OCI-M1 (cell line): ENCODE measurements at regions not wholly inside any gene's neighbourhood (a gene's known extent, or its start where the extent isn't known, plus 50 kb on each side); places are given as distances from the start of the nearest gene placed in this dataset.
A peak's percentile ranks its signal among the peaks of the same experiment; 100 is the strongest.

ENCODE experiments used
- DNase-seq: peaks from one replicate; lab custom pipeline; 2025; lab: John Stamatoyannopoulos, UW

DNA sequence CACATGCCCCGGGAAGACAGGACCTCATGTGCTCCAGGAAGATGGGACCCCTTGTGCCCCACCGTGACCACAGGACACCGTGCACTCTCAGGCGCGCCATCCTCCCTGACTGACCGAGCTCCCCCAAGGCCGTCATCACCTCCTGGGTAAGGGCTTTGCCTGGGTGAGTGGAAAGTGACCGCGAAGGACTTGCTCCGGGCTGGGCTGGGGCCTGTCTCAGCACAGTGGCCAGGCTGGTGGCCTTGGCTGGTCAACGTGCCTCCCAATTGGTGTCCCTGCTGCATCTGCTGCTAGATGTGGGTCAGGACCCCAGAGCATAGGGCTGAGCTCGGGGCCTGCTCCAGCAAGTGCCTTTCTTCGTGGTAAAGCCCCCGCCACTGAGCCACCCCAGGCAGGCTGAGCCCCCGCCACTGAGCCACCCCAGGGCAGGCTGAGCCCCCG, 69.7 kb upstream of the CTDP1 start:
- no peak for DNase-seq

DNA sequence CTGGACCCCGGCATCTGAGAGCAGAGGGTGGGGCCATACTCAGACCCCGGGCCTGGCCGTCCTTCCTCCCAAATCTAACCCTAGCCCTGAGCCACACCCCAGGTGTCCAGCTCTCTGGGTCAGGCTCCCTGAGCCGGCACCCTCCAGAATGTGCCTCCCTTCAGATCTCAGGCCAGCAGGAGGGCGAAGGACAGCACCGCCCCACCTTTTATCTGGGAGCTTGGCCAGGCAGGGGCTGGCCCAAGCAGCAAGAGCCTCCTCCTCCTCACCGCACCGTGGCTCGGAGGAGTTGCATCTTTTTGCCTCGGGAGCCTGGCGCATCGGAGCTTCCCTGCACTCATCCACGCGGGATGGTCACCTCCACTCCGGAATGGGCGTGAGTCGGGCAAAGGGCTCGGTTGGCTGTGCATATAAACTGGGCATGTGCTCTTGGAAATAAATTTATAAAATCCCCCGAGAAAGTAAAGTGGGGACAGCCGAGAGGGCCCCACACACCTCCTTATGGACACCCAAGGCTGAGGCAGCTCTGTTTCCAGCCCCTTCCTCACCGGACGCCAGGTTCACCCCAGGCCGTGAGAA, 69.1 kb upstream of the CTDP1 start:
- no peak for DNase-seq

DNA sequence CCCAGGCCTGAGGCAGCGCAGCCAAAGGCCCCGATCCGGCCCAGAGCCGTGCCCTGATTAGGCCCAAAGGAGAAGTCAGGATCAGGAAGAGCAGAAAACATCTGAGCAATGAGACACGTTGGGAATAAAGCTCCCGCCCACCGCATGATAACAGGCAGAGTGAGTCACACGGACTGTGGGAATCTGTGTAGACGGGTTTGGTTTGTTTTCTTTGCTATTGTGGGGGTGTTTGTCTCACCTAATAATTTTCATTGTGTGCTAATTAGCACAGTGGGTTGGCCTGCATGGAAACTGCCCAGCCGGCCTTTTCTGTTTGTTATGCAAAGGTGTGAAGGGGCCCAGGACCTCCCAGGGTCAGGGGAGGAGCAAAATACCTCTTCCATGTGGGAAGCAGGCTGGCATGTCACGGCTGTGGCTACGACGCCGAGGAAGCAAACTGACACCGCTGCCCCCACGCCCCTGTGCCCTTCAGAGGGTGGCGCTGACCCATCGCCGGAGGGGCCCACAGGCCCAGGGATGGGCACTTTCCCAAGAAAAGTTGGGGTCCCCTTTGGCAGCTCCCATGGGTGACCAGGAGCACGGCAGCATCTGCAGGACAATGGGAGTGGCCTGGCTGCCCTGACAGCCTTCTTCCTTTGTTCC, 68.4 kb upstream of the CTDP1 start:
- DNase-seq, result no peak

DNA sequence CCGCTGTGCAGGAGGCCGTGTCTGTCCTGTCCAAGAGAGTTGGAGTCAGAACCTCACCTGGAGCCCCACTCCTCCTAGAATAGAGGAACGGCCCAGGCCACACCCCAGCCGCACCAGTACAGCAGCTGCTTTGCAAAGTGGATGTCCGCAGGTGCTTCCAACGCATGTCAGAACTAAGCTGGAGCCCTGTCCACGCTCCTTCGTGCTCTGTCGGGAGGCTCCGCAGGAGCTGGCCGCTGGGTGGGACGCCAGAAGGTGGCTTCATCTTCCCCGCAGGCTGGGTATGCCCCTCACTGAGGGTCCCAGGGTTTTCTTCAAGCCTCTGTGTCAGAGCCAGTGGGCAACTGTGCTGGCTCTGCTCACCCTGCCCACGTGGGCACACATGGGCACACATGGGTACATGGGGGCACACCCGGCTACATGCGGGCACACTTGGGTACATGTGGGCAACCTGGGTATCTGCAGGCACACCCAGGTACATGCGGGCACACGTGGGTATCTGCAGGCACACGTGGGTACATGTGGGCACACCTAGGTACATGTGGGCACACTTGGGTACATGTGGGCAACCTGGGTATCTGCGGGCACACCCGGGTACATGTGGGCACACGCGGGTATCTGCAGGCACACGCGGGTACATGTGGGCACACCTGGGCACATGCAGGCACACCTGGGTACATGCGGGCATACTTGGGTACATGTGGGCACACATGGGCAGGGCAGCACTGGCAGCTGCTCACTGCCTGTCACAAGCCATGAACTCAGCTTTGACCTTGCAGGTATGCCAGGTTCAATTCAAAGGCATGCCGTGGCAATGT, 67.1 kb upstream of the CTDP1 start:
- no peak for DNase-seq

DNA sequence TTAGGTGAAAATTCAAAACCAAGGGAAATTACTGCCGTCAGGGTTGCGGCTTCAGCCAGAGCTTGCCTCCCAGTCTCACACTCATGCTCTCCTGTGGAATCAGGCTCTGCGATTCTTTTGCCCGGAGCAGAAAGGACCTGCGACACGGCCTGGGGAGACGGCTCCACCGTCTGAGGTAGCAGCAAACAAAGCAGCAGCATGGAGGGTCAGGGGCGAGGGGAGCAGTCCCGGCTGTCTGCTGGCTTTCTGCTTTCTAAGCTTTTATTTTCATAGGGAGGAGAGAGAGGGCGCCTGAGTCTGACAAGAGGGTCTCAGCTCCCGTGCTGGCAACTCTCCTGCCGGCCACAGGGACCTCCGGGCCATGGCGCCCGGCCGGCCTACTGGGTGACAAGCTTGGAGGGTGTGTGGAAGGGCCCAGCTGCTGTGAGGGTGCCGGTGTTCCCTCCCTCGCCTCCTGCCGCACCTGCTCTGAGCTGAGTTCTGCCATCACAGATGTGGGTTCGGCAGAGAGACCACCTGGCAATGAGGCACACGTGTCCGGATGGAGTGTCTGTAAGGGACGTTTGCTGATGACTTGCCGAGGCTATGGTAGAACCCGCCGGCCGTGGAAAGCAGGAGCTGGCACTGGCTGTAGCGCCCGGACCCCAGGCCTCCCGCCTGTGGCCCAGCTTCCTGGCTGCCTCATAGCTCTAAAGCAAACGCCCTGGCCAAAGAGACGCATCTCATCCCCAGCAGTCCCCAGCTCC, 66.2 kb upstream of the CTDP1 start:
- DNase-seq, result no peak

DNA sequence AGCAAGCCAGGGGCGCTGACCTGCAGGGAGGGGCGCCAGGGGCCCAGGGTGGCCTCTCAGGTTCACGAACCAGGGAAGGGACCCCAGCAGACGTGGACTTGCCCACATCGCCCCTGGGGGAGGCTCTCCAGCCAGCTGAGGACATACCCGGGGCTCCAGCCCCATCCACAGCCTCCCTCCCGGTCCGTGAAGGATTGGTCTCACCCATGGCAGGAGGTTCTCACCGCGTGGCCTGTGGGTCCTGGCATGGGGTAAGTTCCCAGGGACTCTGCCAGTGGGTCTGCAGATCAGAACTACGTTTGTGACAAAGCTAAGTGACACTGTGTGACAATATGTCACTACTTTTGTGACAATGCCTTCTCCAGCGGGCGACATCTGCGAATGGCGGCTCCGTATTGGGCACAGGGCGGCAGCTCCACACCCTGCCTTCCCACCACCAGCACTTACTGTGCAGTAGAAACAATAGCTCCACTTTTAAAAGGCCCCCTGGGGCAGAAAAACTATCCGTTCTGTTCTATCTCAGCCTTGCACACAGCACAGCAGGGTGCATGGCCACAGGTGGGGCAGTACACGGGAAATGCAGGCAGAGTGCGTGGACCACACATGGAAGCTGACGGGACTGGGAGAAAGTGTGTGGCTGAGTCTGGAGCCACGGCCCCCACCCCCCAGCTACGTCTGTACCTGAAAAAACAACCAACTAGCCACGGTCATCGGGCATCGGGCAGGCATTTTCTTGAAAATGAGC, 65.2 kb upstream of the CTDP1 start:
- DNase-seq, result no peak

DNA sequence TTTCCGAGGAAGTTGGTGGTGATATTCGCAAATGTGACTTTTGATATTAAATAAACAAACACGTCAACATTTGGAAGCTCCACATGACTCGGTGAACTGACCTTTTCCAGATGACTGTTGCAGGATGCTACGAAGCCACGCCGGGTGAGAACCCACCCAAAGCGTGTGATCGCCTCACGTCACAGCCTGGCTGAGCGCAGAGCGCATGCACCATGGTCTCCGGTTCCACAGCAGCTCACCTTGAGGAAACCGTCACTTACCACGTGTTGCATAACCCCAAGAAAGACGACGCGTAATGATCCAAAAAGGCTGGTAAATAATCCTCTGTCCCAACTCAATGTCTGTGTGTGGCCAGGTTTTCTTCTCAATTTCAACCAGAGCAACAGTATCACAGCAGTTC, 64.5 kb upstream of the CTDP1 start:
- no peak for DNase-seq

DNA sequence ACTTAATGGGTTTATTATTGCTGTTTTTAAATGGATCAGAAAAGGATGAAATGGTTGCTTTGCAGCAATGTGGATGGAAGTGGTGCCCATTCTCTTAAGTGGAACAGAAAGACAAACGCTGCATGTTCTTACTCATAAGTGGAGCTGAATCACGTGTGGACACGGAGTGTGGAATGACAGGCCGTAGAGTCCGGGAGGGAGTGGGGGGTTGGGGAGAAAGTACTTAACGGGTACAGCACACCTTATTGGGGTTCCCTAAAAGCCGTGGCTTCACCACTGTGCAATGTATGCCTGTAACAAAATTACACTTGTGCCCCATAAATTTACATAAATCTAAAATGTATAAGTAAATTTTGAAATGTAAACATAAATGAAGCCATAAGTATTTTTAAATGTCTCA, 64.0 kb upstream of the CTDP1 start:
- DNase-seq, result no peak

DNA sequence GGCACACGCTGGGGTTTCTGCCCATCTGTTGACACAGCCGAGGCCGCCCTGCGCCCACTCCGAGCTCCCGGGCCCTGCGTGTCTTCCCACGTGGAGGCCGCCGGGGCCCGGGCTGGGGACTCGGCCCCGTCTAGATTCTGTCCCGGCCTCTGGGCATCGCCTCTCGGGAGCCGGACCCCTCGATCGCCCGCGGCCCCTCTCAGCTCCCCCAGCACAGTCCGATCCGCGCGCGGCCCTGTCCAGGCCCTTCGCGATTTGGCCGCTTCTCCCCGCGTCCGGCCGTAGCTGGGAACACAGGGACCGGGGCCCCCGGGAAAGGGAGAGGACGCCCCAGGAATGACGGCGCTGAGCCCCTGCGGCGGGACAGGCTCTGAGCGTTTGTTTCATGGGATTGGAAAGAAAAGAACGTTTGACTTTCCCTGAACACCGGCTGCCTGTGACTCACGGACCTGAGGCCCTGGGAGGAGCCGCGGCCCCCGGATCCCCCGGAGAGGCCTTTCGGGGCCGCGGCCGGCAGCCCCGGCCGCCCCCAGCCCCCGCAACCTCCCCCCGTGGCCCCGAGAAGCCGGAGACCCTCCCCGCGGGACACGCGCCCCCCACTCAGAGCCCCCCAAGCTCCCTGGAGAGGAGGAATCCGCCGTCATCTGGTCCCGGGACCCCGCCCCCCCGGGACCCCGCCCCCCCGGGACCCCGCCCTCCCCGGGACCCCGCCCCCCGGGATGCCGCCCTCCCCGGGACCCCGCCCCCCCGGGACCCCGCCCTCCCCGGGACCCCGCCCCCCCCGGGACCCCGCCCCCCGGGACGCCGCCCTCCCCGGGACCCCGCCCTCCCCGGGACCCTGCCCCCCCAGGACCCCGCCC, 62.7 kb upstream of the CTDP1 start:
- no peak for DNase-seq

DNA sequence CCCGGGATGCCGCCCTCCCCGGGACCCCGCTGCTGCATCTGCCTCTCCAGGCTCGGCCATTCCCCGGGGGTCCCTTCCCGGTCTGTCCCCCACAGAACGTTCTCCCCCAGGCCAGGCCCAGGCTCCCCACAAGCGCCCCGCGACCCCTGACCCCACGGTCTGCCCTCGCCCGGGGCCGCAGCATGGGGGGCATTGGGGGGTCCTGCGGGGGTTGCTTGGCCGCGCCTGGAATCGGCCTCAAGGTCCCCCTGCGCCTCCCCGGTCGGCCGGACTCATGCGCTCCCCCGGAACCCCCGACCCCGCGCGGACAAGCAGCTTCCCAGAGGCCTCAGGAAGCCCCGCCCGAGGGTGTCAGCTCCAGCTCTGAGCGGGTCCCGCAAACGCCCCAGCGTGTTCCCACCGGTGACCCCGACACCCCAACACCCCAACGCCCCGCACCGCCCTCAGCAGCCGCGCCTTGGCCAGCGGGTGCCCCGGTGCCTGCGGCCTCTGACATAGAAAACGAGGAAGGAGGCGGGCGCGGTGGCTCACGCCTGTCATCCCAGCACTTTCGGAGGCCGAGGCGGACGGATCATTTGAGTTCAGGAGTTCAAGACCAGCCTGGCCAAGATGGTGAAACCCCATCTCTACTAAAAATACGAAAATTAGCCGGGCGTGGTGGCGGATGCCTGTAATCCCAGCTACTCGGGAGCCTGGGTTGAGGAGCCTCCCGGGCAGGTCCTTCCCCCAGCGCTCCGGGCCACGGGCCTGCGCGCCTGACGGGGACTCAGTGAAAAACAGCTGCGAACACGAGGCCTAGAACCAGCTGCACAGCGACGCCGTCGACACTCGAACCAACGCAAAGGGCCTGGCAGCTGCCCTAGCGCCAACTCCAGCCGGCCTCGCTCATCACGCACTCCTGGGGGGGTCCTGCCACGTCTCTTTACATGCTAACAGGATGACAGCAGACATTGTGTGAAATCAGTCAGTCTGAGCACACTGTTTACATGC, 61.8 kb upstream of the CTDP1 start:
- no peak for DNase-seq

DNA sequence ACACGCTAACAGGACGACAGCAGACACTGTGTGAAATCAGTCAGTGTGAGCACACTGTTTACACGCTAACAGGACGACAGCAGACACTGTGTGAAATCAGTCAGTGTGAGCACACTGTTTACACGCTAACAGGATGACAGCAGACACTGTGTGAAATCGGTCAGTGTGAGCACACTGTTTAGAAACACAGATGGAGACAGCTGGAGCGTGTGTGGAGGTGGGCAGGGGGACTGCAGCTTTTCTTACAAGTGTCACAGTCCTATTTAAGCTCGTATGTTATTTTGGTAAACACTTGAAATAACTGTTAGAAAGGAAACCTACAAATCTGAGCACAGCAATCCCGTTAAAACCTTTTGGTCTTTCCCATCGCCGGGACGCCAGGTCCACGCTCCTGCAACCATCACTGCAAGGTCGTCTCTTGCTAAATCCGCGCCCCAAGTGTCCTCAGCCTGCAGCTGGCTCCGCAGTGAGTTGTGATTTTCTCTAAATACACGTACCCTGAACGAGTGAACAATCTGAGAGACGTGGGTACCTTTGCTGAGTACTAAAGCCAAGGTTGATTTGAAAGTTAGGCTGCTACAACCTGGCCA, 58.9 kb upstream of the CTDP1 start:
- no peak for DNase-seq

DNA sequence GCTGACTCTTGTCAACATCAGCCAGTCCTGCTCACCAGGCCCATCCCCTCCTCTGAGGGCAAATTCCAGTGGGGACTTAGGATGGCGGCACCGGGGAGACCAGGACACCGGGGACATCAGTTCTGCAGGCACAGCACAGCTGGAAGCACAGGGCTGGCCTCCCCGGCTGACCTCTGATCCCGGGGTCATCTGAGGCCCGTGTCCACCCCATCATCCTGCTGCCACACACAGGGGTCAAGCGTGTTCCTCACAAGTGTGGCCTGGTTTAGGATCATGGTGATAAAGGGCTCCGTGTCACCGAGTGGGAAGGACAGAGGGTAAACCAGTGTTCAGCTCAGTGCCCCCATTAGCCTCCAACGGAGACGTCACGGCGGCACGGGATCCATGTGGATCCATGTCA, 58.1 kb upstream of the CTDP1 start:
- no peak for DNase-seq

DNA sequence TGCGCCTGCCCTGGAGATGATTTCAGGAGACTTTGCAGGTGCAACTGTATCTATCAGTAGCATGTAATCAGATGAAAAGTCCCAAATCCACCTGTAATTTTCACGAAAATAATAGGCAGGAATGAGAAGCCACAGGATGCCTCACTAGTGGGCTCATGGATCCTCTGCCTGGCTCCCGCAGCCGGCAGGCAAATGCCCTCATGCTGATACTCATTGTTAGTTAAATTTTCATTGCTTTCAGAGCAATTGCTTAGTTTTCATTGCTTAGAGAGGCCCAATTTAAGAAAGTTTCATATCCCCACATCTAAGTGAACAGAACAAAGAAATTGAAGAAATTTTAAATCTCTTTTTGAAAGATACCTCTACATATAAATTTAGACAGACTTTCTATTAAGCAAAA, 57.6 kb upstream of the CTDP1 start:
- DNase-seq, result no peak

DNA sequence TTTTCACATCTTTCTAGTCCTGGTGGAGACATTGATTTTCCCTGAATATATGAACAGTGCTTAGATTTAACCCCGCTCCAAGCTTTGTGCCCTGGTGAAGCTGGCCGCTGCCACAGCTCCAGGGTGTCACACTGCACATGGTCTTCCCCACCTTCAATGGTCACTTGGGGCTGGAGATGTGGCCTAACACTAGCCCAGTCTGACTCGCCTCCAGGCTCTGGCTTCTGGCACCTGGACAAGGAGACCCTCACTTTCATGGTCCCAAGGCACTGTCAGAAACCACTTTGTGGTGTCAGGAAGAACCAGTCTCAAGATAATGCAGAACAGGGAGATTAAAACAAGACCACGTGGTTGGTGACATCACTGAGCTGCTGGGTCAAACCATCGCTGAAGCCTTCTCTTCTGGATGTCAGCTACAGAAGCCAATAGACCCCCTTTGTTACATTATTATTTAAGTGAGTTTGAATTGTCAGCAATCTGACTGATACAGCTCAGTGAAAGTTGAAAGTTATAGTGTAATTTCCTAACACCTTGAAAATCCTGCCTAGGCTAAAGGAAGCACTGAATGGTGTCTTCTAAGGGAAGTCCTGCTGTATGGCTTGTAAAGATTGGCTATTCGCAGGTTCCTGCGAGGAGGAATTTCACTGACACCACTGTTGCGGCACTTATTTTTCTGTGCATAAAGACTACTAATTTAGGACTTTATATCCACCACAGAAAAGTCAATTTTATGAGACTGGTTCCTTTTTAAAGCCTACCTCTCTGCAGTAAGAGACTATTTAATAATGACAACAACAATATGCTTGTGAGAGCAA, 55.0 kb upstream of the CTDP1 start:
- peak; percentile 57 for DNase-seq

DNA sequence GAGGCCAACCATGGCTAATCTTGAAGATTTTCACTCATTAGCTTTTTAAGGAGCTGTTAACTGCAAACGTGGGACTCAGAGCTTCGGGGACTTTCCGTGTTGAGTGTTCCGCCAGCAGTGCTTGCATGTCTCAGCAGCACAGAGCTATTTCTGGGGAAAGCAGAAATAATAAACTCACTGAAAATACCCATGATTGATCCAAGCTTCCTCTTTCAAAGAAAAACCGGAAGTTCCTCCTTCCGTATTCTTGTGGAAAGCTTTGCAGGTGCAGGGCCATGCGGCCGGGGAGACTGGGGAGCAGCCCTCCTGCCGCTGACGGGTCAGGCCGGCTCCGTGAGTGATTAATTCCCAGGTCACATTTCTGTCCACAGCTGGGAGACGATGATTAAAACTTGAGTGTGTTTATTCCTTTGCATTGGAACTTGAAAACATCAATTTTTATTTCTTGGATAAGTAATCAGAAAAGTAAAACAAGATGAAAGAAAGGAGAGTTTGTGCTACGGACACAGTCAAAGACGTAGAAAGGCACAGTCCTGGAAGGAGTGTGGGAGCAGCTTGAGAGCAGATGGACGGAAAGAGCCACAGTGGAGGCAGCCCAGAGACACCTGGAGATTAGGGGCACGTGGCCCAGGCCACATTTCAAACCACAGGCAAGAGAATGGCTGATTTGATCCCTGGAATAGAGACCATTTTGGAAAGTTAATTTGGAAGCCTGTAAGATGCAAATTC, 54.2 kb upstream of the CTDP1 start:
- DNase-seq, result peak; percentile 64

DNA sequence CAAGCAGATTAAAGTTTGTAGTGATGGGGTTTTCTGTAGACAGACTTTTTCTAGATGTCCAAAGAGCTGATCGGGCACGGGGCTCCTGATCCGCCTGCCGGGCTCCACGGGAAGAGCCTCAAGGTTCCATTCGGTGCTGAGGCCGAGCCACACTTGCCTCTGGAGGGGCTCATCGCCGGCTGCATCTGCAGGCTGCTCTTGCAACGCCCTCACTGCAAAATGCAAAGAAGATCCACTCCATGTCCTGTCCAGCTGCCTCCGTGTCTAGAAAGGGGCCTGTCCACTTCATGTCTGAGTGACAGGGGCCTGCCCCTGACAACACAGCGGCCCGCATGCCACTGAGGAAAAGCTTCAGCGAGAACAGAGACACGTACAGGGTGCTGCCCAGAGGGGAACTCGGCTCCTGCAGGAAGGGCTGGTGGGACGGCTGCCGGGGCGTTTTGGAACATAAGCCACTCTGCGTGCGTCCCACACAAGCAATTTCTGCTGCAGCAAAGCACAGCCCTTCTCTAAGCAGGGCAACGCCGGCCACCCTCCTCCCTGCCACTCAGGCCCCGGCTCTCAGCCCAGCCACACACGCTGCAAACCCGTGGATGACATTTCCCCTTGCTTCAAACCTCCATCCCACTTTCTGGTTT, 53.6 kb upstream of the CTDP1 start:
- DNase-seq, result no peak
